ENCODE measurements at regions not wholly inside any gene's neighbourhood (a gene's known extent, or its start where the extent isn't known, plus 50 kb on each side); places are given as distances from the start of the nearest gene placed in this dataset.

DNA sequence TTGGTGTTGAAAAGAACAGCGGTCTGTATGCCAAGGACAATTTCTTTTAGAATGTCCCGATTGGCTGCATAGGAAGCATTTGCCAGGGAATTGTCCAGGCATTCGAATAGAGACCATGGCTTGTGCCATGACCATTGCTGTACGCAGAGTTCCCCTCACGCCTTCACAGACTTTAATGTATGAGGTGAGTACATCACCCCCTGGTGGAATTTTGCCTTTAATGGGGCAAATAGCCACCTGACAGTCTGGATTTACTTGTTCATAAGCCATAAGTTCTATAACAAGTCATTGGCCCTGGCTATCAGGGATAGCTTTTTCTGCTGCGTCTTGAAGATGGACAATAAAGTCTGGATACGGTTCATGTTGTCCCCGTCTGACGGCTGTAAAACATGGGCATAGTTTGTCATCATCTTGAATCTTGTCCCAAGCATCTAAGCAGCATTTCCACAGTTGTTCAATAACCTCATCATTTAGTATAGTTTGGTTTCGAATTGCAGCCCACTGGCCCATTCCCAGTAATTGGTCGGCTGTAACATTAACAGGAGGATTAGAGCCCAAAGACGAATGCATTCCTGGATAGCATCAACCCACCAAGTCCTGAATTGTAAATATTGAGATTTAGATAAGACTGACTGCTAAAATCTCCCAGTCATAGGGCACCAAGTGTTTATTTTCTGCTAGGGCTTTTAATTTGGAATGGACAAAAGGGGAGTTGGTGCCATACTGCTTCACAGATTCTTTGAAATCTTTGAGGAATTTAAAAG lies 67.7 kb upstream of the ARL4D start:
- CTCF ChIA-PET, result no interaction called here
- DNase-seq (ENCODE audit: low read depth), result no peak

DNA sequence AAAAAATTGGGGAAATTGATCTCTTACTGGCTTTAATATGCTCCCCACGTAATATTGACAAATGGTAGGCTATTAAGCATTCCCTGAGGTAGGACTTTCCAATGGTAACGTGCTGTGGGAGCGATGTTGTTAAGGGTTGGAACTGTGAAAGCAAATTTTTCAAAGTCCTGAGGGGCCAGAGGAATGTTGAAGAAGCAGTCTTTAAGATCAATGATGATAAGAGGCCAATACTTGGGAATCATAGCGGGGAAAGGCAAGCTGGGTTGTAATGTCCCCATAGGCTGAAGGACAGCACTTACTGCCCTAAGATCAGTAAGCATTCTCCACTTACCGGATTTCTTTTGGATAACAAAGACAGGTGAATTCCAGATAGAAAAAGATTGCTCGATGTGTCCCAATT lies 69.6 kb upstream of the ARL4D start:
- Histone ChIP-seq H3K4me3 (ENCODE audit: low read depth, low read length) (no peak overlapping the region), H3K27me3 (ENCODE audit: control insufficient read depth, insufficient read depth, low read length) (no peaks in the 10 kb centered on the region), H3K36me3 (ENCODE audit: control insufficient read depth, insufficient read depth, low read length) (no peaks in the 10 kb centered on the region)
- CTCF ChIA-PET, result interaction anchor here (0.6 to 1.2 kb wide), 2 partner anchors 19 to 746 kb away, joined by 3 read pairs; no protein-coding TSS in a partner anchor
- TF ChIP-seq, protein P1, sequence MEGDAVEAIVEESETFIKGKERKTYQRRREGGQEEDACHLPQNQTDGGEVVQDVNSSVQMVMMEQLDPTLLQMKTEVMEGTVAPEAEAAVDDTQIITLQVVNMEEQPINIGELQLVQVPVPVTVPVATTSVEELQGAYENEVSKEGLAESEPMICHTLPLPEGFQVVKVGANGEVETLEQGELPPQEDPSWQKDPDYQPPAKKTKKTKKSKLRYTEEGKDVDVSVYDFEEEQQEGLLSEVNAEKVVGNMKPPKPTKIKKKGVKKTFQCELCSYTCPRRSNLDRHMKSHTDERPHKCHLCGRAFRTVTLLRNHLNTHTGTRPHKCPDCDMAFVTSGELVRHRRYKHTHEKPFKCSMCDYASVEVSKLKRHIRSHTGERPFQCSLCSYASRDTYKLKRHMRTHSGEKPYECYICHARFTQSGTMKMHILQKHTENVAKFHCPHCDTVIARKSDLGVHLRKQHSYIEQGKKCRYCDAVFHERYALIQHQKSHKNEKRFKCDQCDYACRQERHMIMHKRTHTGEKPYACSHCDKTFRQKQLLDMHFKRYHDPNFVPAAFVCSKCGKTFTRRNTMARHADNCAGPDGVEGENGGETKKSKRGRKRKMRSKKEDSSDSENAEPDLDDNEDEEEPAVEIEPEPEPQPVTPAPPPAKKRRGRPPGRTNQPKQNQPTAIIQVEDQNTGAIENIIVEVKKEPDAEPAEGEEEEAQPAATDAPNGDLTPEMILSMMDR (IDR thresholded peaks at IDR 0.05; ENCODE audit: insufficient read depth, low read depth, low read length), result no peak
- POLR2A ChIA-PET, result no interaction called here
- no peak for DNase-seq (ENCODE audit: low read depth)

More for the DNA sequence above, 67.7 kb upstream of the ARL4D start:
- POLR2A ChIA-PET, result no interaction called here
- TF ChIP-seq, protein P1 (IDR thresholded peaks at IDR 0.05; ENCODE audit: insufficient read depth, low read depth, low read length), result no peak
- no peak overlapping the region for H3K4me3 ChIP-seq (ENCODE audit: low read depth, low read length)
- H3K36me3 ChIP-seq (ENCODE audit: control insufficient read depth, insufficient read depth, low read length), result no peaks in the 10 kb centered on the region
- H3K27me3 ChIP-seq (ENCODE audit: control insufficient read depth, insufficient read depth, low read length), result no peaks in the 10 kb centered on the region

DNA sequence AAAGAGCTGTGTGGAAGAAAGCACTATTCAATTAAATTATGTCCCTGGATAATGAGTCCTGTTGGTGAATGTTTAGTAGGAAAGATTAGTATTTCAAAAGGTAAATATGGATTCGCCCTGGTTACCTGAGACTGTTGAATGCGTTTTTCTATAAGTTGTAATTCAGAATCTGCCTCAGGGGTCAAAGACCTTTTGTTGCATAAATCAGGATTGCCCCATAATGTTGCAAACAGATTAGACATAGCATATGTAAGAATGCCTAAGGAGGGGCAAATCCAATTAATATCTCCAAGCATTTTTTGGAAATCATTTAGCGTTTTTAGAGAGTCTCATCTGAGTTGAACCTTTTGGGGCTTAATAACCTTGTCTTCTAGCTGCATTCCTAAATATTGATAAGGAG lies 70.1 kb upstream of the ARL4D start:
- H3K4me3 ChIP-seq (ENCODE audit: low read depth, low read length), result no peak overlapping the region
- DNase-seq (ENCODE audit: low read depth), result no peak
- TF ChIP-seq, protein P1 (IDR thresholded peaks at IDR 0.05; ENCODE audit: insufficient read depth, low read depth, low read length), result no peak
- ChIA-PET CTCF (interaction anchor here (0.6 to 1.3 kb wide), 2 partner anchors 11 to 747 kb away, joined by 3 to 4 read pairs; no protein-coding TSS in a partner anchor), POLR2A (no interaction called here)
- H3K27me3 ChIP-seq (ENCODE audit: control insufficient read depth, insufficient read depth, low read length), result no peaks in the 10 kb centered on the region
- H3K36me3 ChIP-seq (ENCODE audit: control insufficient read depth, insufficient read depth, low read length), result no peaks in the 10 kb centered on the region

DNA sequence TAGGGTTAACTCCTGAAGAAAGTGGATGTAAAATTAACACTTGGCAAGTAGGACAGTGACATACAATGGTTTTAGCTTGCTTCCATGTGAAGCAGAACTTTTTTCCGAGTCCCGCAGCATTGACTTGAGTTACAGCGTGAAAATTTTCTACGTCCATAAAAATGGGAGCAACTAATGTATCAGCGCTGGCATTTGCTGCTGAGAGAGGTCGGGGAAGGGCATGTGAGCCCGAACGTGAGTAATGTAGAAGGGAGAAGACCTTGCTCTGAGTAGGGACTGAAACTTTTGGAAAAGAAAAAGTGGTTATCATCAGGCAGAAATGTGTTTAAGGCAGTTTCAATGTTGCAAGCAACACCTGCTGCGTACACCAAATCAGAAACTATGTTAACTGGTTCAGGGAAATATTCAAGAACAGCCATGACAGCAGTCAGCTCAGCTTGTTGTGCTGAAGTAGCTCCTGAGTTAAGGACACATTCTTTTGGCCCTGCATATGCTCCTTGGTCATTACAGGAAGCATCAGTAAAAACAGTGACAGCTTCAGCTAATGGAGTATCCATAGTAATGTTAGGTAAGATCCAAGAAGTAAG lies 70.9 kb upstream of the ARL4D start:
- H3K36me3 ChIP-seq (ENCODE audit: control insufficient read depth, insufficient read depth, low read length), result no peaks in the 10 kb centered on the region
- no peak overlapping the region for H3K4me3 ChIP-seq (ENCODE audit: low read depth, low read length)
- no peaks in the 10 kb centered on the region for H3K27me3 ChIP-seq (ENCODE audit: control insufficient read depth, insufficient read depth, low read length)
- ChIA-PET CTCF (interaction anchor here (1.3 kb wide), 1 partner anchor 12 kb away, joined by 4 read pairs; no protein-coding TSS in a partner anchor), POLR2A (no interaction called here)
- DNase-seq (ENCODE audit: low read depth), result no peak
- TF ChIP-seq, protein P1 (IDR thresholded peaks at IDR 0.05; ENCODE audit: insufficient read depth, low read depth, low read length), result no peak

DNA sequence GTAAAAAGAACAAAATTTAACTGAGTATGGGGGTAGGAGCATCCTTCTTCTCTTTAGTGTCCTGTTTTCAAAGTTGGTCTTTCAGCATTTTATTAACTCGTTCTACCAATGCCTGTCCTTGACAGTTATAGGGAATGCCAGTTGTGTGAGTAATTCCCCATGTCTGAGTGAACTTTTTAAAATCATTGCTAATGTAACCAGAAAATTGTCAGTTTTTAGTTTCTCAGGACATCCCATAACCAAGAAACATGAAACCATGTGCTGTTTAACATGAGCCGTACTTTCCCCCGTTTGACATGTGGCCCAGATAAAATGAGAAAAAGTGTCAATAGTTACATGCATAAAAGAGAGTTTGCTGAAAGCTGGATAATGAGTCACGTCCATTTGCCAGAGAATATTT lies 71.4 kb upstream of the ARL4D start:
- Histone ChIP-seq H3K4me3 (ENCODE audit: low read depth, low read length) (no peak overlapping the region), H3K27me3 (ENCODE audit: control insufficient read depth, insufficient read depth, low read length) (no peaks in the 10 kb centered on the region), H3K36me3 (ENCODE audit: control insufficient read depth, insufficient read depth, low read length) (no peaks in the 10 kb centered on the region)
- ChIA-PET POLR2A (no interaction called here), CTCF (interaction anchor here (1.3 kb wide), 1 partner anchor 12 kb away, joined by 4 read pairs; no protein-coding TSS in a partner anchor)
- TF ChIP-seq, protein P1 (IDR thresholded peaks at IDR 0.05; ENCODE audit: insufficient read depth, low read depth, low read length), result no peak
- DNase-seq (ENCODE audit: low read depth), result no peak
